SU-DHL-6 (cell line): ENCODE measurements at regions not wholly inside any gene's neighbourhood (a gene's known extent, or its start where the extent isn't known, plus 50 kb on each side); places are given as distances from the start of the nearest gene placed in this dataset.

Experiments used
- EZH2phosphoT487 ChIP-seq: fragments of 200-600 bp; sonication (generic), shearing (Covaris generic); conservative IDR thresholded peaks from 2 replicates; pipeline ENCODE4 v1.6.1; 2018; ENCODE audit warnings: mild to moderate bottlenecking, antibody characterized with exemption, low read length, moderate library complexity, mixed read lengths
- TF ChIP-seq, protein P1 (sequence below): fragments of 200-600 bp; sonication (generic); IDR thresholded peaks from one replicate; pipeline ENCODE4 v1.5.1; 2017; ENCODE audit warnings: antibody characterized with exemption, mild to moderate bottlenecking, low read length, moderate library complexity; ENCODE audit not compliant: insufficient read depth, poor library complexity, severe bottlenecking

DNA sequence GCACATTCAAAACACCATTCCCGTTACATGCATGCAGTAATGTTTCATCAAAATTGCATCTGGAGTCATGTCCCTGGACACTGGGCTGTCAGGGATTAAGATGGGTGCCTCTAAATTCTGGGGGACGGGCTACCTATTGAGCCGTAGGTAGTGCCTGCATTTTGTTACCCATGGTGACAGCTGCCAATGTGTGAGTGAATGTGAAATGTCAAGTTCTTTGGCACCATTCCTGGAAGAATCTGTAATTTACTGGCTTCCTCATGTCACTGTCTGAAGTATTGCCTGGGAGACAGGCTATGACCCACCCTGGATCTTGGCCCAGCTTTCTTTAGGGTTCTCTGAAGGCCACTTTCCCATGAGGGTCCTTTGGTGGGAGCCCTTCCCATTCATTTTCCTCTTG is 266.1 kb downstream of the TSHZ3 start:
- TF ChIP-seq, protein P1, sequence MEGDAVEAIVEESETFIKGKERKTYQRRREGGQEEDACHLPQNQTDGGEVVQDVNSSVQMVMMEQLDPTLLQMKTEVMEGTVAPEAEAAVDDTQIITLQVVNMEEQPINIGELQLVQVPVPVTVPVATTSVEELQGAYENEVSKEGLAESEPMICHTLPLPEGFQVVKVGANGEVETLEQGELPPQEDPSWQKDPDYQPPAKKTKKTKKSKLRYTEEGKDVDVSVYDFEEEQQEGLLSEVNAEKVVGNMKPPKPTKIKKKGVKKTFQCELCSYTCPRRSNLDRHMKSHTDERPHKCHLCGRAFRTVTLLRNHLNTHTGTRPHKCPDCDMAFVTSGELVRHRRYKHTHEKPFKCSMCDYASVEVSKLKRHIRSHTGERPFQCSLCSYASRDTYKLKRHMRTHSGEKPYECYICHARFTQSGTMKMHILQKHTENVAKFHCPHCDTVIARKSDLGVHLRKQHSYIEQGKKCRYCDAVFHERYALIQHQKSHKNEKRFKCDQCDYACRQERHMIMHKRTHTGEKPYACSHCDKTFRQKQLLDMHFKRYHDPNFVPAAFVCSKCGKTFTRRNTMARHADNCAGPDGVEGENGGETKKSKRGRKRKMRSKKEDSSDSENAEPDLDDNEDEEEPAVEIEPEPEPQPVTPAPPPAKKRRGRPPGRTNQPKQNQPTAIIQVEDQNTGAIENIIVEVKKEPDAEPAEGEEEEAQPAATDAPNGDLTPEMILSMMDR: no peak
- no peak for TF ChIP-seq EZH2phosphoT487
